Activated CD4-positive, alpha-beta T cell treated with anti-CD3 and anti-CD28 coated beads, Interleukin-2, amount 10 ng/mL, durations not matched to agents 7 days and 5 days (primary cell): ENCODE measurements at regions not wholly inside any gene's neighbourhood (a gene's known extent, or its start where the extent isn't known, plus 50 kb on each side); places are given as distances from the start of the nearest gene placed in this dataset.
"Not testable (repeated sequence)": the region's sequence is repeated elsewhere in the genome, so short reads cannot be mapped to it uniquely, and the experiment has no call there.

Source experiments
- CTCF ChIA-PET: fragments of 350-600 bp; sonication (Branson Sonifier 250); formaldehyde crosslinking; loops from one replicate; lab custom pipeline; 2021; ENCODE audit warnings: antibody characterized with exemption; lab: Charles Lee
- POLR2A ChIA-PET: fragments of 350-600 bp; sonication (Branson Sonifier 250); formaldehyde crosslinking; loops from one replicate; lab custom pipeline; 2021; ENCODE audit warnings: antibody characterized with exemption; lab: Charles Lee
- DNase-seq: peaks from one replicate; pipeline ENCODE4 v3.0.0-alpha.2; 2020
- H3K27ac Mint-ChIP-seq: one replicate; pipeline ENCODE4 v1.8.0; 2021; ENCODE audit warnings: mild to moderate bottlenecking, moderate library complexity, mixed read lengths
- H3K27me3 Mint-ChIP-seq: one replicate; pipeline ENCODE4 v1.8.0; 2021; ENCODE audit warnings: mixed read lengths
- H3K36me3 Mint-ChIP-seq: one replicate; pipeline ENCODE4 v1.8.0; 2021; ENCODE audit warnings: low read depth, mixed read lengths
- H3K4me1 Mint-ChIP-seq: one replicate; pipeline ENCODE4 v1.8.0; 2021; ENCODE audit warnings: mixed read lengths
- H3K4me3 Mint-ChIP-seq: one replicate; pipeline ENCODE4 v1.8.0; 2021; ENCODE audit warnings: mild to moderate bottlenecking, moderate library complexity, mixed read lengths
- H3K9me3 Mint-ChIP-seq: one replicate; pipeline ENCODE4 v1.8.0; 2021; ENCODE audit warnings: mixed read lengths

GRCh38 chr6:4641461-4641860, 134.7 kb upstream of the CDYL start:
- peaks cover 3% of the 10 kb centered on the region for H3K4me1 Mint-ChIP-seq
- H3K27me3 Mint-ChIP-seq, result peaks cover 7% of the 10 kb centered on the region
- CTCF ChIA-PET, result no interaction called here
- H3K36me3 Mint-ChIP-seq, result no peaks in the 10 kb centered on the region
- H3K4me3 Mint-ChIP-seq, result no peak overlapping the region
- POLR2A ChIA-PET, result no interaction called here
- peaks cover 12% of the 10 kb centered on the region for H3K9me3 Mint-ChIP-seq
- no peak for DNase-seq
- H3K27ac Mint-ChIP-seq, result no peak overlapping the region

- Mint-ChIP-seq H3K36me3 (no peaks in the 10 kb centered on the region), H3K4me1 (peaks cover 3% of the 10 kb centered on the region), H3K4me3 (no peak overlapping the region), H3K9me3 (peaks cover 15% of the 10 kb centered on the region), H3K27me3 (peaks cover 7% of the 10 kb centered on the region), H3K27ac (no peak overlapping the region)
- ChIA-PET POLR2A (no interaction called here), CTCF (no interaction called here)
- DNase-seq, result no peak
Measured at GRCh38 chr6:4640139-4640538, 136.1 kb upstream of the CDYL start.

- CTCF ChIA-PET, result no interaction called here
Measured at GRCh38 chr6:4638641-4639040, 137.6 kb upstream of the CDYL start.

GRCh38 chr6:4637691-4638433, 138.3 kb upstream of the CDYL start:
- DNase-seq, result peak; percentile 11
- Mint-ChIP-seq H3K9me3 (peaks cover 15% of the 10 kb centered on the region), H3K4me1 (peaks cover 3% of the 10 kb centered on the region), H3K4me3 (no peak overlapping the region), H3K27me3 (peaks cover 7% of the 10 kb centered on the region), H3K27ac (no peak overlapping the region), H3K36me3 (no peaks in the 10 kb centered on the region)
- CTCF ChIA-PET, result no interaction called here
- POLR2A ChIA-PET, result no interaction called here

More at GRCh38 chr6:4638641-4639040, 137.6 kb upstream of the CDYL start:
- H3K36me3 Mint-ChIP-seq, result no peaks in the 10 kb centered on the region
- DNase-seq, result no peak
- peaks cover 3% of the 10 kb centered on the region for H3K4me1 Mint-ChIP-seq
- H3K27ac Mint-ChIP-seq, result no peak overlapping the region
- peaks cover 15% of the 10 kb centered on the region for H3K9me3 Mint-ChIP-seq
- no peak overlapping the region for H3K4me3 Mint-ChIP-seq
- POLR2A ChIA-PET, result no interaction called here
- H3K27me3 Mint-ChIP-seq, result peaks cover 7% of the 10 kb centered on the region

GRCh38 chr6:4636881-4637224, 139.4 kb upstream of the CDYL start:
- Mint-ChIP-seq H3K9me3 (peaks cover 19% of the 10 kb centered on the region), H3K4me3 (no peak overlapping the region), H3K4me1 (peaks cover 3% of the 10 kb centered on the region), H3K36me3 (no peaks in the 10 kb centered on the region), H3K27ac (no peak overlapping the region), H3K27me3 (peaks cover 5% of the 10 kb centered on the region)
- DNase-seq, result no peak
- ChIA-PET CTCF (interaction anchor here (1.4 kb wide), 1 partner anchor 18 kb away, joined by 3 read pairs; no protein-coding TSS in a partner anchor), POLR2A (no interaction called here)

- no peak overlapping the region for H3K27ac Mint-ChIP-seq
- ChIA-PET POLR2A (no interaction called here), CTCF (interaction anchor here (1.4 kb wide), 1 partner anchor 17 kb away, joined by 3 read pairs; no protein-coding TSS in a partner anchor)
- H3K4me3 Mint-ChIP-seq, result no peak overlapping the region
- no peaks in the 10 kb centered on the region for H3K36me3 Mint-ChIP-seq
- H3K27me3 Mint-ChIP-seq, result peaks cover 2% of the 10 kb centered on the region
- H3K4me1 Mint-ChIP-seq, result peaks cover 3% of the 10 kb centered on the region
- DNase-seq, result no peak
- H3K9me3 Mint-ChIP-seq, result peaks cover 19% of the 10 kb centered on the region
Measured at GRCh38 chr6:4636191-4636880, 139.9 kb upstream of the CDYL start.

GRCh38 chr6:4635666-4636065, 140.5 kb upstream of the CDYL start:
- POLR2A ChIA-PET, result no interaction called here

GRCh38 chr6:4632421-4632820, 143.8 kb upstream of the CDYL start:
- H3K36me3 Mint-ChIP-seq, result no peaks in the 10 kb centered on the region
- H3K4me1 Mint-ChIP-seq, result no peaks in the 10 kb centered on the region
- H3K9me3 Mint-ChIP-seq, result peaks cover 30% of the 10 kb centered on the region
- H3K4me3 Mint-ChIP-seq, result no peak overlapping the region
- H3K27ac Mint-ChIP-seq, result no peak overlapping the region
- DNase-seq, result no peak
- H3K27me3 Mint-ChIP-seq, result peaks cover under 1% of the 10 kb centered on the region
- ChIA-PET CTCF (no interaction called here), POLR2A (no interaction called here)

More at GRCh38 chr6:4635666-4636065, 140.5 kb upstream of the CDYL start:
- peaks cover 3% of the 10 kb centered on the region for H3K4me1 Mint-ChIP-seq
- peaks cover 24% of the 10 kb centered on the region for H3K9me3 Mint-ChIP-seq
- CTCF ChIA-PET, result no interaction called here
- H3K4me3 Mint-ChIP-seq, result no peak overlapping the region
- DNase-seq, result no peak
- no peaks in the 10 kb centered on the region for H3K36me3 Mint-ChIP-seq
- no peaks in the 10 kb centered on the region for H3K27me3 Mint-ChIP-seq
- H3K27ac Mint-ChIP-seq, result no peak overlapping the region

GRCh38 chr6:4629789-4630188, 146.4 kb upstream of the CDYL start:
- DNase-seq, H3K27ac Mint-ChIP-seq, H3K4me3 Mint-ChIP-seq, POLR2A ChIA-PET, H3K36me3 Mint-ChIP-seq, CTCF ChIA-PET, H3K27me3 Mint-ChIP-seq, H3K4me1 Mint-ChIP-seq: not testable (repeated sequence)
- peaks cover 23% of the 10 kb centered on the region for H3K9me3 Mint-ChIP-seq

- H3K36me3 Mint-ChIP-seq, result no peaks in the 10 kb centered on the region
- peaks cover 13% of the 10 kb centered on the region for H3K9me3 Mint-ChIP-seq
- no peak for DNase-seq
- peaks cover 4% of the 10 kb centered on the region for H3K27me3 Mint-ChIP-seq
- no peaks in the 10 kb centered on the region for H3K4me1 Mint-ChIP-seq
- H3K4me3 Mint-ChIP-seq, result no peak overlapping the region
- CTCF ChIA-PET, result no interaction called here
- POLR2A ChIA-PET, result no interaction called here
- no peak overlapping the region for H3K27ac Mint-ChIP-seq
Measured at GRCh38 chr6:4625557-4625956, 150.6 kb upstream of the CDYL start.

GRCh38 chr6:4624726-4625125, 151.5 kb upstream of the CDYL start:
- ChIA-PET CTCF (no interaction called here), POLR2A (no interaction called here)
- H3K27me3 Mint-ChIP-seq, result peaks cover 4% of the 10 kb centered on the region
- H3K4me3 Mint-ChIP-seq, result no peak overlapping the region
- no peaks in the 10 kb centered on the region for H3K4me1 Mint-ChIP-seq
- H3K36me3 Mint-ChIP-seq, result no peaks in the 10 kb centered on the region
- no peak for DNase-seq
- peaks cover 8% of the 10 kb centered on the region for H3K9me3 Mint-ChIP-seq
- no peak overlapping the region for H3K27ac Mint-ChIP-seq

GRCh38 chr6:4620284-4621151, 155.7 kb upstream of the CDYL start:
- no peak for DNase-seq
- Mint-ChIP-seq H3K4me3 (no peak overlapping the region), H3K27me3 (no peaks in the 10 kb centered on the region), H3K27ac (no peak overlapping the region), H3K36me3 (no peaks in the 10 kb centered on the region), H3K9me3 (no peaks in the 10 kb centered on the region), H3K4me1 (no peaks in the 10 kb centered on the region)
- CTCF ChIA-PET, result no interaction called here
- POLR2A ChIA-PET, result no interaction called here

GRCh38 chr6:4616311-4616710, 159.9 kb upstream of the CDYL start:
- DNase-seq, result no peak
- Mint-ChIP-seq H3K4me1 (no peaks in the 10 kb centered on the region), H3K4me3 (no peak overlapping the region), H3K27me3 (peaks cover 2% of the 10 kb centered on the region), H3K27ac (no peak overlapping the region), H3K36me3 (no peaks in the 10 kb centered on the region), H3K9me3 (no peaks in the 10 kb centered on the region)
- CTCF ChIA-PET, result no interaction called here
- POLR2A ChIA-PET, result no interaction called here
